GM21825 (cell line): ENCODE measurements at regions not wholly inside any gene's neighbourhood (a gene's known extent, or its start where the extent isn't known, plus 50 kb on each side); places are given as distances from the start of the nearest gene placed in this dataset.

Experiments
- ATAC-seq: cut with Tn5 transposase; IDR thresholded peaks from one replicate; pipeline ENCODE4 v1.9.1; 2021; ENCODE audit warnings: mild to moderate bottlenecking, moderate library complexity; ENCODE audit not compliant: unreplicated experiment

- ATAC-seq = no peak
These were observed 267.4 kb downstream of the ALG10 start for GRCh38 chr12:34289431-34290380.

- no peak for ATAC-seq
These were observed 268.2 kb downstream of the ALG10 start for GRCh38 chr12:34290381-34290995.

DNA sequence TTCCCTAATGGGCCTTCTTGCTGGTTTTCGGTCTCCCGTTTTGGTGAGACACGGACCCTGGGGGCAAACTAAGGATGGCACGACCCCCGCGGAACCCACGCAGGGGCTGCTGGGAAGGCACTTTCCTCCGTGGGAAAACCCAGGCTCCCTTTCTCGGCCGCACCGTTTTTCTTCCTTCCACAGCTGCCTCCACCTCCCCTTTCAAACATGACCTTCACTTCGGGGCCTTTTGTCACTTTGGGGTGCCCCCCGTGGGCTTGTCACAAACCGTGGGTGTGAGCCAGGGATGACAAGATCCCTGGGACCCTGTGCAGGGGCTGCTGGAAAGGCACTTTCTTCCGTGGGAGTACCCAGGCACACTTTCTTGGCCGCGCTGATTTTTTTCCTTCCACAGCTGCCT, 268.7 kb downstream of the ALG10 start:
- no peak for ATAC-seq

DNA sequence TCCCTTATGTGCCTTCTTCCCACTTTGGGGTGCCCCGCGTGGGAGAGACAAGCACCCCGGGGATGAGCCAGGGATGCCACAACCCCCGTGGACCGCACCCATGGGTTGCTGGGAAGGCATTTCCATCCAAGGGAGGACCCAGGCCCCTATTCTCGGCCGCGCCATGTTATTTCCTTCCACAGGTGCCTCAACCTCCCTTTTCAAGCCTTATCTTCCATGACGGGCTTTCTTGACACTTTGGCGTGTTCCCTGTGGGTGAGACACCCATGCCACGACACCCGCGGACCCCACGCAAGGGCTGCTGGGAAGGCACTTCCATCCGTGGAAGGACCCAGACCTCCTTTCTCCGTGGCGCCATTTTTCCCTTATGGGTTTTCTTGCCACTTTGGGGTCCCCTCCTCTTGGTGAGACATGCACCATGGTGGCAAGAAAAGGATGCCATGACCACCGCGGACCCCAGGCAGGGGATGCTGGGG, 269.2 kb downstream of the ALG10 start:
- no peak for ATAC-seq

- no peak for ATAC-seq
These were observed 270.7 kb downstream of the ALG10 start for GRCh38 chr12:34292736-34293625.

GRCh38 chr12:34294137-34294536, 271.8 kb downstream of the ALG10 start:
- ATAC-seq = no peak

GRCh38 chr12:34294671-34295365, 272.5 kb downstream of the ALG10 start:
- no peak for ATAC-seq

DNA sequence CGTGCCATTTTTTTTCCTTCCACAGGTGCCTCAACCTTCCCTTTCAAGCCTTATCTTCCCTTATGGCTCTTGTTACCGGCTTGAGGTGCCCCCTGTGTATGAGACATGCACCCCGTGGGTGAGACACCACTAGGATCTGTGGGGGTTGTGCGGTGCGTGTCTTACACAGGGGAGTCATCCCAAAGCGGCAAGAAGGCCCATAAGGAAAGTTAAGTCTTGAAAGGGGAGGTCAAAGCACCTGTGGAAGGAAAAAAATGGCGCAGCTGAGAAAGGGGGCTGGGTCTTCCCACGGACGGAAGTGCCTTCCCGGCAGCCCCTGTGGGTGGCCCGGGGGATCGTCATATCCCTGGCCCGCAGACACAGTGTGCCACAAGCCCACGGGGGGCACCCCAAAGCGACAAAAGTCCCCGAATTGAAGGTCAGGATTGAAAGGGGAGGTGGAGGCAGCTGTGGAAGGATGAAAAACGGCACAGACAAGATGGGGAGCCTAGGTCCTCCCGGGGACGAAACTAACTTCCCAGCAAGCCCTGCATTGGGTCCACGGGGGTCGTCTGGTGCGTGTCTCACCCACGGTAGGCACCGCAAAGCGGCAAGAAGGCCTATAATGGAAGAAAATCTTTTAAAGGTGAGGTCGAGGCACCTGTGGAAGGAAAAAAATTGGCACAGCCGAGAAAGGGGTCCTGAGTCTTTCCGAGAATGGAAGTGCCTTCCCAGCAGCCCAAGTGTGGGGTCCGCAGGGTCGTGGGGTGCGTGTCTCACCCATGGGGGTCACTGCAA, 273.3 kb downstream of the ALG10 start:
- no peak for ATAC-seq

DNA sequence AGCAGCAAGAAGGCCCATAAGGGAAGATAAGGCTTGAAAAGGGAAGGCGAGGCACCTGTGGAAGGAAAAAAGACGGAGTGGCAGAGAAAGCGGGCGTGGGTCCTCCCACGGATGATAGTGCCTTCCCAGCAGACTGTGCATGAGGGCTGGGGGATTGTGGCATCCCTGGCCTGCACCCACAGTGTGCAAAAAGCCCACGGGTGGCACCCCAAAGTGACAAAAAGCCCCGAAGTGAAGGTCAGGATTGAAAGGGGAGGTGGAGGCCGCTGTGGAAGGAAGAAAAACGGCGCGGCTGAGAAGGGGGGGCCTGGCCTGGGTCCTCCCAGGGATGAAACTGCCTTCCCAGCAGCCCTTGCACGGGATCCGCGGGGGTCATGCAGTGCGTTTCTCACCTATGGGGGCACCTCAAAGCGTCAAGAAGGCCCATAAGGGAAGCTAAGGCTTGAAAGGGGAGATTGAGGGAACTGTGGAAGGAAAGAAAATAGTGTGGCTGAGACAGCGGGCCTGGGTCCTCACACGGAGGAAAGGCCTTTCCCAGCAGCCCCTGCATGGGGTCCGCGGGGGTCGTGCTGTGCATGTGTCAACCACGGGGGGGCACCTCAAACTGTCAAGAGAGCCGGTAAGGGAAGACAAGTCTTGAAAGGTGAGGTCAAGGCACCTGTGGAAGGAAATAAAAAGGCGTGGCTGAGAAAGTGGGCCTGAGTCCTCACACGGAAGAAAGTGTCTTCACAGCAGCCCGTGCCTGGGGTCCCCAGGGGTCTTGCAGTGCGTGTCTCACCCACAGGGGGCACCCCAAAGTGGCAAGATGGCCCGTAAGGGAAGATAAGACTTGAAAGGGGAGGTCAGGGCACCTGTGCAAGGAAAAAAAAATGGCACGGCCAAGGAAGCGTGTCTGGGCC, 274.1 kb downstream of the ALG10 start:
- no peak for ATAC-seq

- no peak for ATAC-seq
These were observed 275.0 kb downstream of the ALG10 start for GRCh38 chr12:34297126-34297789.

GRCh38 chr12:34297790-34298164, 275.5 kb downstream of the ALG10 start:
- ATAC-seq = no peak

GRCh38 chr12:34298176-34298970, 276.1 kb downstream of the ALG10 start:
- ATAC-seq = no peak

GRCh38 chr12:34298971-34299801, 276.9 kb downstream of the ALG10 start:
- ATAC-seq = no peak

DNA sequence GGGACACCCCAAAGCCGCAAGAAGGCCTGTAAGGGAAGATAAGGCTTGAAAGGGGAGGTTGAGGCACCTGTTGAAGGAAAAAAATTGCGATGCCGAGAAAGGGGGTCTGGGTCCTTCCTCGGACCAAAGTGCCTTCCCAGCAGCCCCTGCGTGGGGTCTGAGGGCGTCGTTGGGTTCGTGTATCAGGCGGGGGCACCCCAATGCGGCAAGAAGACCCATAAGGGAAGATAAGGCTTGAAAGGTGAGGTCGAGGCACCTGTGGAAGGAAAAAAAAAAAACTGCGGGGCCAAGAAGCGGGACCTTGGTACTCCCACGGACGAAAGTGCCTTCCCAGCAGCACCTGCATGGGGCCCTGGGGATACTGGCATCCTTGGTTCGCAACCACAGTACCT, 277.5 kb downstream of the ALG10 start:
- ATAC-seq = no peak

GRCh38 chr12:34300376-34301250, 278.3 kb downstream of the ALG10 start:
- ATAC-seq = no peak
